ENCODE measurements at regions not wholly inside any gene's neighbourhood (a gene's known extent, or its start where the extent isn't known, plus 50 kb on each side); places are given as distances from the start of the nearest gene placed in this dataset.

- no peaks in the 10 kb centered on the region for H3K79me2 ChIP-seq (ENCODE audit: low read depth)
- H3K27me3 ChIP-seq (ENCODE audit: insufficient read depth, low read depth): peaks cover 6% of the 10 kb centered on the region; the same call in 1 of the 2 replicates
- no peaks in the 10 kb centered on the region for H3K4me1 ChIP-seq (replicated peaks; ENCODE audit: insufficient read depth)
- H3K36me3 ChIP-seq (ENCODE audit: low read depth): no peaks in the 10 kb centered on the region
- no peaks in the 10 kb centered on the region for H4K20me1 ChIP-seq (ENCODE audit: insufficient read depth)
- BruUV-seq (replicated peaks): no TSS peak
- 0 out of 2 replicates have a peak, but pooled peaks cover 6% of the 10 kb centered on the region for H3K9me2 ChIP-seq (ENCODE audit: insufficient read depth)
- H3K27ac ChIP-seq: no peak overlapping the region
- no peak overlapping the region for H2AFZ ChIP-seq
- POLR2A ChIA-PET (ENCODE audit: unreplicated experiment): no interaction called here
- no peak for DNase-seq
- intact Hi-C loops (cut with micrococcal nuclease; ENCODE audit: unreplicated experiment): no loop called here
- H3K4me3 ChIP-seq: no peak overlapping the region
- H3F3A ChIP-seq (ENCODE audit: insufficient read depth, low read depth): no peaks in the 10 kb centered on the region
- TF ChIP-seq, protein P1, sequence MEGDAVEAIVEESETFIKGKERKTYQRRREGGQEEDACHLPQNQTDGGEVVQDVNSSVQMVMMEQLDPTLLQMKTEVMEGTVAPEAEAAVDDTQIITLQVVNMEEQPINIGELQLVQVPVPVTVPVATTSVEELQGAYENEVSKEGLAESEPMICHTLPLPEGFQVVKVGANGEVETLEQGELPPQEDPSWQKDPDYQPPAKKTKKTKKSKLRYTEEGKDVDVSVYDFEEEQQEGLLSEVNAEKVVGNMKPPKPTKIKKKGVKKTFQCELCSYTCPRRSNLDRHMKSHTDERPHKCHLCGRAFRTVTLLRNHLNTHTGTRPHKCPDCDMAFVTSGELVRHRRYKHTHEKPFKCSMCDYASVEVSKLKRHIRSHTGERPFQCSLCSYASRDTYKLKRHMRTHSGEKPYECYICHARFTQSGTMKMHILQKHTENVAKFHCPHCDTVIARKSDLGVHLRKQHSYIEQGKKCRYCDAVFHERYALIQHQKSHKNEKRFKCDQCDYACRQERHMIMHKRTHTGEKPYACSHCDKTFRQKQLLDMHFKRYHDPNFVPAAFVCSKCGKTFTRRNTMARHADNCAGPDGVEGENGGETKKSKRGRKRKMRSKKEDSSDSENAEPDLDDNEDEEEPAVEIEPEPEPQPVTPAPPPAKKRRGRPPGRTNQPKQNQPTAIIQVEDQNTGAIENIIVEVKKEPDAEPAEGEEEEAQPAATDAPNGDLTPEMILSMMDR (conservative IDR thresholded peaks at IDR 0.05): no peak
- no peak for TF ChIP-seq EZH2 (IDR thresholded peaks at IDR 0.05; ENCODE audit: low read depth)
- CTCF ChIA-PET: no interaction called here
- H3K4me2 ChIP-seq: no peak overlapping the region
- H3K9me3 ChIP-seq (ENCODE audit: insufficient read depth, low read depth): no peaks in the 10 kb centered on the region
Measured at GRCh38 chr2:60079562-60079961, 473.9 kb downstream of the BCL11A start.

- Histone ChIP-seq H3K27me3 (ENCODE audit: insufficient read depth, low read depth) (peaks cover 51% of the 10 kb centered on the region), H3K9me2 (ENCODE audit: insufficient read depth) (no peaks in the 10 kb centered on the region), H3F3A (ENCODE audit: insufficient read depth, low read depth) (no peaks in the 10 kb centered on the region), H3K36me3 (ENCODE audit: low read depth) (no peaks in the 10 kb centered on the region), H3K4me2 (no peak overlapping the region), H3K27ac (no peak overlapping the region), H3K79me2 (ENCODE audit: low read depth) (no peaks in the 10 kb centered on the region), H3K9me3 (ENCODE audit: insufficient read depth, low read depth) (no peaks in the 10 kb centered on the region), H3K4me3 (no peak overlapping the region), H4K20me1 (ENCODE audit: insufficient read depth) (no peaks in the 10 kb centered on the region), H2AFZ (no peak overlapping the region), H3K4me1 (replicated peaks; ENCODE audit: insufficient read depth) (no peaks in the 10 kb centered on the region)
- TF ChIP-seq, protein P1 (conservative IDR thresholded peaks at IDR 0.05): no peak
- no peak for TF ChIP-seq EZH2 (IDR thresholded peaks at IDR 0.05; ENCODE audit: low read depth)
- intact Hi-C loops (cut with micrococcal nuclease; ENCODE audit: unreplicated experiment): no loop called here
- ChIA-PET CTCF (no interaction called here), POLR2A (ENCODE audit: unreplicated experiment) (no interaction called here)
- no peak for DNase-seq
- BruUV-seq (replicated peaks): no TSS peak
Measured at GRCh38 chr2:60075048-60075447, 478.4 kb downstream of the BCL11A start.

DNA sequence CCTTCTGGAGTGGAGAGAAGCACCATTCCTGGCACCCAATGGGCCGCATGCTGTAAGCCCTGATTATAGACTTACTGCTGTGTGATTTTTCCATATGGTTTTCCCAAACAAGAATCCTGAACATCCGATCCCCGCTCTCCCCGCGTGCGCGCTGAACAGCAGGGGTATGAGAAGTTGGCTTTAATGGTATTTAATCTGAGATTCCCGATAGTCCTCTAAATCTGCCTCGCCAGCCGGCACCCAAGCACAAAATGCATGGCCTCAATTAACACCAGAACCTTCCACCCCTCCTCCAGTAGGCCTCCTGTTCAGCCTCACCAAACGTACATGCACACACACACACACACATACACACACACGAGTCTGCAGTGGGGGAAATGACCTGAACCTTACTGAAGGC, 480.3 kb downstream of the BCL11A start:
- CTCF ChIA-PET: no interaction called here
- Histone ChIP-seq H3K4me3 (no peak overlapping the region), H3K9me3 (ENCODE audit: insufficient read depth, low read depth) (no peaks in the 10 kb centered on the region), H3K79me2 (ENCODE audit: low read depth) (no peaks in the 10 kb centered on the region), H2AFZ (no peak overlapping the region), H3K4me1 (replicated peaks; ENCODE audit: insufficient read depth) (no peaks in the 10 kb centered on the region), H3F3A (ENCODE audit: insufficient read depth, low read depth) (no peaks in the 10 kb centered on the region), H4K20me1 (ENCODE audit: insufficient read depth) (no peaks in the 10 kb centered on the region), H3K27ac (no peak overlapping the region), H3K36me3 (ENCODE audit: low read depth) (no peaks in the 10 kb centered on the region), H3K9me2 (ENCODE audit: insufficient read depth) (no peaks in the 10 kb centered on the region), H3K4me2 (no peak overlapping the region), H3K27me3 (ENCODE audit: insufficient read depth, low read depth) (peaks cover 69% of the 10 kb centered on the region)
- intact Hi-C loops (cut with micrococcal nuclease; ENCODE audit: unreplicated experiment): no loop called here
- POLR2A ChIA-PET (ENCODE audit: unreplicated experiment): no interaction called here
- no TSS peak for BruUV-seq (replicated peaks)
- no peak for DNase-seq
- TF ChIP-seq EZH2 (IDR thresholded peaks at IDR 0.05; ENCODE audit: low read depth): no peak
- TF ChIP-seq, protein P1 (conservative IDR thresholded peaks at IDR 0.05): no peak

All from PC-9 (cell line).